NCI-H1417 treated with DMSO at 0.1 percent for 48 hours (cell line): ENCODE measurements at regions not wholly inside any gene's neighbourhood (a gene's known extent, or its start where the extent isn't known, plus 50 kb on each side); places are given as distances from the start of the nearest gene placed in this dataset.
"Not testable (repeated sequence)": the region's sequence is repeated elsewhere in the genome, so short reads cannot be mapped to it uniquely, and the experiment has no call there.

Experiments used
- DNase-seq: peaks from one replicate; lab custom pipeline; 2025; lab: John Stamatoyannopoulos, UW

DNA sequence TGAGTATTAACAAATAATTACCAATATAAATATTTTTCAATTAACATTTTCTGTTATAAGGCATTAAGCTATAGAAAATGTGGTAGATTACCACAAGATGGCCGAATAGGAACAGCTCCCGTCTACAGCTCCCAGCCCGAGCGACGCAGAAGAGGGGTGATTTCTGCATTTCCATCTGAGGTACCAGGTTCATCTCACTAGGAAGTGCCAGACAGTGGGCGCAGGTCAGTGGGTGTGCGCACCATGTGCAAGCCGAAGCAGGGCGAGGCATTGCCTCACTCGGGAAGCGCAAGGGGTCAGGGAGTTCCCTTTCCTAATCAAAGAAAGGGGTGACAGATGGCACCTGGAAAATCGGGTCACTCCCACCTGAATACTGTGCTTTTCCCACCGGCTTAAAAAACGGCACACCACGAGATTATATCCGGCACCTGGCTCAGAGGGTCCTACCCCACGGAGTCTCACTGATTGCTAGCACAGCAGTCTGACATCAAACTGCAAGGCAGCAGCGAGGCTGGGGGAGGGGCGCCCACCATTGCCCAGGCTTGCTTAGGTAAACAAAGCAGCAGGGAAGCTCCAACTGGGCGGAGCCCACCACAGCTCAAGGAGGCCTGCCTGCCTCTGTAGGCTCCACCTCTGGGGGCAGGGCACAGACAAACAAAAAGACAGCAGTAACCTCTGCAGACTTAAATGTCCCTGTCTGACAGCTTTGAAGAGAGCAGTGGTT, 808.4 kb downstream of the FSCB start:
- not testable (repeated sequence) for DNase-seq

DNA sequence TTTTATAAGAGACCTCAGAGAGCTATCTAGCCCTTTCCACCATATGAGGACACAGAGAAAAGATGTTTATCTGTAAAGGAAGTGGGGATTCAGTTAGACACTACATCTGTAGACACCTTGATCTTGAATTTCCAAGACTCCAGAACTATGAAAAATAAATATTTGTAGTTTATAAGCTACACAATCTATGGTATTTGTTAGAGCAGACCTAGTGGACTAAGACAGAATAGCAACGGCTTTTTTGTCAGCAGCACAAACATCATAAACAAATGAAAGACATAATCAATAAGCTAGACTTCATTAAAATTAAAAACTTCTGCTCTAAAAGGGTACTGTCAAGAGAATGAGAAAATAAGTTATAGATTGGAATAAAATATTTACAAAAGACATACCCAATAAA, 810.1 kb downstream of the FSCB start:
- DNase-seq, result no peak

GRCh38 chr14:43692706-43693105, 814.4 kb downstream of the FSCB start:
- no peak for DNase-seq

GRCh38 chr14:43687921-43688320, 819.2 kb downstream of the FSCB start:
- DNase-seq, result no peak

- no peak for DNase-seq
Measured at GRCh38 chr14:43677581-43677980, 829.5 kb downstream of the FSCB start.

DNA sequence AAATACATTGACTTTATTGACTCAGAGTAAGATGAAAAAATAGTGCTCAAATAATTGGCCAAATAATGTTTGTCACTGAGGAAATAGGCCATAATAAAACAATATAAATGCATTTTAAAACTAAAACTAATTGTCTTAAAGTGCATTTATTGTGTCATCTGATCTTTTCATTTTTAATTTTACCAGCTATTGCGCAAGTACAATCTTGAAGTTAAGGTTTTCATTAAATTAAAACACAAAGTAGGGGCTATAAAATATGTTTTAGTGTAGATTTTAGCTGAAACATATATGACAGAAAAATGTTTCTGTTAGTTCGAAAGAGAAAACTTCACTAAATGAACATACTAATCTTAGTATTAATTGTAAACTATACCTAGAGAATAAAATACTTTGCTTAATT, 832.8 kb downstream of the FSCB start:
- no peak for DNase-seq

DNA sequence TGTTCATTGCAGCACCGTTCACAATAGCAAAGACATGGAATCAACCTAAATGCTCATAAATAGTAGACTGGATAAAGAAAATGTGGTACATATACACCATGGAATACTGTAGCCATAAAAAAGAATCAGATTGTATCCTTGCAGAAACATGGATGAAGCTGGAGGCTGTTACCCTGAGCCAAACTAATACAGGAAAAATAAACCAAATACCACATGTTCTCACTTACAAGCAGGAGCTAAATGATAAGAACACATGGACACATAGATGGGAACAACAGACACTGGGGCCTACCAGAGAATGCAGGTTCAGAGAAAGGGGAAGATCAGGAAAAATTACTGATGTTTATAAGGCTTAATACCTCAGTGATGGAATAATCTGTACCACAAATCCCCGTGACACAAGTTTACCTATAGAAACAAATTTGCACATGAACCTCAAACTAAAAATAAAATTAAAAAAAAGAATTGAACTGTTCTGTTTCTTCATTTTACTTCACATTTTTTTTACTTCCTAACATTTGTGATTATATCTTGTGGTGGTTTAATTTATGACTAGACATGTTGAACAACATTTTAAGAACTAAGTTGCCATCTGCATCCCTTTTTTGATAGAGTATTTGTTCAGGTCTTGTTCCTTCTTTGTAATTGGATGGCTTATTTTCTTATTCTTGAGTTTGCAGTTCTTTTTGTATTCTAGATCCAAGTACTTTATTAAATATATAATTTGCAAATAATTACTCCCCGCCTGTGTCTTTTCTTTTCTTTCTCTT, 835.2 kb downstream of the FSCB start:
- no peak for DNase-seq

DNA sequence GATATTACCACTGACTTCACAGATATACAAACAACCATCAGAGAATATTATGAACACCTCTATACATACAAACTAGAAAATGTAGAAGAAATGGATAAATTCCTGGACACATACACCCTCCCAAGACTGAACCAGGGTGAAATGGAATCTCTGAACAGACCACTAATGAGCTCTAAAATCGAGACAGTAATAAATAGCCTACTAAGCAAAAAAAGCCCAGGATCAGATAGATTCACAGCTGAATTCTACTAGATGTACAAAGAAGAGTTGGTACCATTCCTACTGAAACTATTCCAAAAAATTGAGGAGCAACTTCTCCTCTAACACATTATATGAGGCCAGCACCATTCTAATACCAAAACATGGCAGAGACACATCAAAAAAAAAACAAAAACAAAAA, 837.7 kb downstream of the FSCB start:
- no peak for DNase-seq

DNA sequence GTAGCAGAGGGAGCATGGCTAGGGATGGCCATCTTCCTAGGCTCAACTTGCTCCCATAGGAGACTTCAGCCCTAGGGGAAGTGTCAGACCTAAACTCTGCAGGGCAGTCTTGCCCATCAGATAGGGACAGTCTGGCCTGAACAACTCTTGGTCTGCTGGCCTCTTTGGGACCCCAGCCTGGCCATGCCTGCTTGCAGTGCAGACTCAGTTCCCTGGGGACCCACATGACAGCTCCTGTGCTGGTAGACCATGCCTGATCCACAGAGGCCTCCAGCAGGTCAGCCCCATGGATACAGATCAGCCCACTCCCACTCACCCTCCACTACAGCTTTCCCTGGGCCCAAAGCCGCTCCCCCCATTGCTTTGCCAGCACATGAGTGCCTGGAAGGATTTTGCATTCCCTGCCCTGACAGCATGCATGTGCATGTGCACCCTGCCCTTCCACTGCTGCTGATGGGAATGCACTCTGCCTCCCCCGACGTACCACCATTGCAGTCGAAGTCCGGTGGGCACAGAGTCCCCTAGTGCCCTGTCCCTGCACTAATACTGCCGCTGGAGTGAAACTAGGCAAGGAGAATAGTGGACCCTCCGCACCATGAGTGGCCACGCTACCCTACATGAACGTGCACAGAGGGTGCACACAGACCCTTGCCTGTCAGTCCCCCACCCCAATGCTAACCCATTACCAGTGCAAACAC, 841.4 kb downstream of the FSCB start:
- DNase-seq, result no peak

- DNase-seq, result not testable (repeated sequence)
Measured at GRCh38 chr14:43655194-43655593, 851.9 kb downstream of the FSCB start.

GRCh38 chr14:43651896-43652295, 855.2 kb downstream of the FSCB start:
- DNase-seq, result no peak

- DNase-seq, result no peak
Measured at GRCh38 chr14:43651185-43651787, 855.8 kb downstream of the FSCB start.

GRCh38 chr14:43649508-43649907, 857.6 kb downstream of the FSCB start:
- no peak for DNase-seq

- DNase-seq, result no peak
Measured at GRCh38 chr14:43647302-43647701, 859.8 kb downstream of the FSCB start.

DNA sequence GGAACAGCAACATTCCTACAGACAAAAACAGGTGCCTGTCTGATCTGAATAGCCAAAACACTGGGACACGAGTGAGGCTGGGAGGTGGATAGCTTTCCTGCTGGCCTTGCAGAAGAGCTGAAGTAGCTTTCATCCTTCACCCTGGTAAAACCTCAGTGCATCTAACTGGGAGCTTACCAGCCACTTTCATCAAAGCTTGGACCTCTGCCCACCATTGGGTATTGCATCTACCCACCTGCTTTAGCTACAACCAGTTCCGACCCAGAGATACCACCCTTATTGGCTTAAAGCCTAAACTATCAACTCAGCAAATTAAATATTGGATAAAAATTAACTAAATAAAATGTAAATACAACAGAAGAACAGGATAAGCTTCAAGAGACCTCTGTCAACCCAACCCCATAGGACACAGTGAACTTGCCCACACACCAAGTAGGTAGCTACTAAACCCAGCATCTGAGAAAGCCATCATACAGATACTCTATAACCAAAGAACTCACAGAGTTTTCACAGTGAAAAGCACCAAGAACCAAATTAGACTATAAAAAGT, 866.3 kb downstream of the FSCB start:
- no peak for DNase-seq

DNA sequence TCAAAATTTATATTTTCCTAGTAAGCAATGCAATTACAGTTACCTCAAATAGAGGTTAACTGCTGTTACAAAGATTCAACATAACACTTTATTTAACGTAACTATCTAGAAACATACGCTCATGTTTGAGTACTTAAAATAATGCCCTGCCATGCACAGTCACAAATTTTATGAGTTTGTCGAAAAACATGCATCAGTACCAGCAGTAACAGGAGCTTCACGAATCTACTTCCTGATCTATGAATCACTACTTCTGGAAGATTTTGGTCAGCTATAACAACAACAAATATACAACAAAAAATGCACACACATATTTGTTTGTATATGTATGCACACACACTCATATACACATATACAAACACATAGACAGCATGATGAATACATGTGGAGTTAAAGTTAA, 881.8 kb downstream of the FSCB start:
- DNase-seq, result no peak

- no peak for DNase-seq
Measured at GRCh38 chr14:43621282-43621681, 885.8 kb downstream of the FSCB start.

GRCh38 chr14:43595096-43595772, 911.8 kb downstream of the FSCB start:
- DNase-seq, result no peak

DNA sequence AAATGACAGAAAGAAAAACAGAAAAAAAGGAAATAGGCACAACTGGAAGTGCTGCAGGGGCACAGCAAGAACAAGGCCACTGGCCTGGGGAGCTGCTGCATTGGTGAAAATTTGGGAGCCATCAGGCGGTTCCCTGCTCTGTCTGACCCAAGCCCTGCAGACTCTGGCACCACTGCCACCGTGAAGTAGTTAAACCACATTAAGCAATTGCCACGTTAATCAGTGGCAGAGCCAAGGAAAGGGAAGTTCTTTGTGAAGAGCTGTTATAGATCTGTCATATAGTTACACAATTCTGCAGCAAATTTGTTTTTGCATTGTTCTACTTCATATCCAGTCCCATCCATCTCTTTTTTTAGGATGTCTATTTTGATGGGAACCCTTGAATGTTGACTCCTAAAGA, 915.3 kb downstream of the FSCB start:
- no peak for DNase-seq

GRCh38 chr14:43587183-43587582, 919.9 kb downstream of the FSCB start:
- no peak for DNase-seq

- no peak for DNase-seq
Measured at GRCh38 chr14:43579671-43580070, 927.4 kb downstream of the FSCB start.

DNA sequence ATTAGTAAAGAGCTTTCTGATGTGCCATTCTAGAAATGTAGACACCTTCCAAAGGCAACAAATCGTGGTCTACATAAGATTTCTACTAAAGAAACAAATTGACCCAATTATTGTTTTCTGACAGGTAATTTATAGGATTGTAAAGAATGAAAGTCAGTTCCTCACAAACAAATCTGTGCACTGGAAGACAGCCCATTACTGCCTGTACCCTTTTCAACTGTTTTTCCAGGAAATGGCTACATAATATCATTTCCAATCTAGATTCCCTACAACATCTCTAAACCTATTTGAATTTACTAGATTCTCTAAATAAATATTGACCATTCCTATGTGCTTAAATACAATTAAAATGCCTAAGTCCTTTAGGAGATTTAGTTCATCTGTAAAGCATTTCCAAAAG, 939.1 kb downstream of the FSCB start:
- no peak for DNase-seq
